K562 (cell line): ENCODE measurements at regions not wholly inside any gene's neighbourhood (a gene's known extent, or its start where the extent isn't known, plus 50 kb on each side); places are given as distances from the start of the nearest gene placed in this dataset.

Experiments
- ARID4B ChIP-seq: sonication (generic); formaldehyde crosslinking; IDR thresholded peaks from 2 replicates; pipeline ENCODE4 v1.8.0; 2022; ENCODE audit warnings: mild to moderate bottlenecking, missing genetic modification reagents
- CEBPG ChIP-seq, 3 experiments: fragments of 200-800 bp in 1 of 3; sonication (Bioruptor generic) in 1 of 3; sonication (generic) in 1 of 3; formaldehyde crosslinking in 1 of 3; IDR thresholded peaks in 2 of 3; conservative IDR thresholded peaks in 1 of 3; 2 replicates each; pipeline versions ENCODE4 v1.6.1 to v1.8.0; 2016 to 2022; ENCODE audit warnings: missing compliant biosample characterization in 2 of 3, missing genetic modification characterization in 2 of 3, mild to moderate bottlenecking in 1 of 3, missing genetic modification reagents in 1 of 3
- REST ChIP-seq, 2 experiments: fragments of 450-650 bp; formaldehyde crosslinking in 1 of 2; IDR thresholded peaks; 2 replicates each; pipeline versions ENCODE4 v1.4.0 to v1.6.1; 2014 to 2020; ENCODE audit warnings: mild to moderate bottlenecking in 2 of 2, borderline replicate concordance in 1 of 2, low read depth in 1 of 2
- ZSCAN29 ChIP-seq: fragments of 450-650 bp; IDR thresholded peaks from 2 replicates; pipeline ENCODE4 v1.6.1; 2017

- TF ChIP-seq REST (IDR thresholded peaks at IDR 0.05; ENCODE audit: borderline replicate concordance) (peak; percentile 59; the same call in 1 of the 2 replicates), REST (CRISPR knock-in tag; IDR thresholded peaks at IDR 0.05; ENCODE audit: low read depth) (no peak), ZSCAN29 (no peak), CEBPG (CRISPR knock-in tag; IDR thresholded peaks at IDR 0.05) (no peak), CEBPG (tag; conservative IDR thresholded peaks at IDR 0.05 in 1 of 2, IDR thresholded peaks at IDR 0.05 in 1 of 2) (peak; percentile 77 to 88), ARID4B (no peak)
These were observed 81.1 kb upstream of the SLC39A10 start (continued) for GRCh38 chr2:195575879-195576401.
